SKM-1 (cell line): ENCODE measurements at regions not wholly inside any gene's neighbourhood (a gene's known extent, or its start where the extent isn't known, plus 50 kb on each side); places are given as distances from the start of the nearest gene placed in this dataset.

Experiments
- DNase-seq: peaks from one replicate; lab custom pipeline; 2025; ENCODE audit not compliant: unreplicated experiment; lab: John Stamatoyannopoulos, UW

DNA sequence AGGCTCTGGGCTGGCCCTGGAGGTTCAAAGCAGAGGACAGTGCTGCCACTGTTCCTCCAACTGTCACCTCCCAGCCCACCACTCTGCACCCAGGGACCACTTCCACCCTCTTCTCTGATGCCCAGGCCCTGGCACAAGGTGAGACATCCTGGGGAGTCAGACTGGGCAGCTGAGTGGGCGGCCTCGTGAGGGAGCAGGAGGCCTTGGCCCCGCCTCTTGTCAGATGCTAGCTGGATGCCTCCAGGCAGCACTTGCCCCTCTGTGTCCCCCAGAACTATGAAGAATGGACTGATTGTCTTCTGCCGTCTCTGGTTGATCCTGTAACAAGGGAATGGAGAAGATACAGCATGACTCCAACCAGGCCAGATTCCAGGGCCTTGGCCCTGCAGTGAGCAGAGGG lies 191.0 kb upstream of the LINGO1 start:
- no peak for DNase-seq

- no peak for DNase-seq
These were observed 190.0 kb upstream of the LINGO1 start for GRCh38 chr15:77822631-77823230.

- no peak for DNase-seq
These were observed 189.2 kb upstream of the LINGO1 start for GRCh38 chr15:77821959-77822256.

DNA sequence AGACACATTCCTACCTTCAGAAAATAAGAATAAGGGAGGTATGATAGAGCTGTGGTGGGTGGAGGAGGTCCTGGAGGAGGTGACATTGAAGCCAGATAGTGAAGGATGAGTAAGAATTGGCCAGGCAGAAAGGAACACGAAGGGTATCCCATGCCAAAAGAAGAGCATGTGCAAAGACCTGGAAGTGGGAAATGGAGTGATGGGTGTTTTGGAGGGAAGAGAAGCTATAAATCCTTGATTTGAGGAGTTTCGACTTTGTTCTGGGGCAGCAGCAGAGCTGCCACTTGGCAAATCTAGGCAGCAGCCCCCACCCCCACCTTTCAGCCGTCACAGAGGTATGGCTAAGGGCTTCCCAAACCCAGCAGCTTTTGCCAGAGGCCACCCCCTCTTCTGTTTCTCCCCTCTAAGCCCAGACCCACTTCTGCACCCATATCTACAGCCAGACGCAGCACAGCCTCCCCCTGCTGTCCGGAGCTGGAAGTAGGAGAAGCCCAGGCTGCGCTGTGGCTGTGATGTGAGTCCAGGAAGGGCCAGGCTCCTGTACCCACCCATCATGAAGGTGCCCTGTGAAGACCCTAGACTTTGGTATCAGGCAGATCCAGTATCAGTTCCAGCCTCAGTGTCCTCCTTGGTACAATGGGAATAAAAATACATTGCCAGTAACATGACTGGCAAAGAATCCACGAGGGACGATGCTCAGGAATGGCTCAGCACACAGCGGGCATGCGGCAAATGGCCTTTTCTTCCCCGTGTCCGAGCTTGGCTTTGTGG lies 188.7 kb upstream of the LINGO1 start:
- DNase-seq = no peak

DNA sequence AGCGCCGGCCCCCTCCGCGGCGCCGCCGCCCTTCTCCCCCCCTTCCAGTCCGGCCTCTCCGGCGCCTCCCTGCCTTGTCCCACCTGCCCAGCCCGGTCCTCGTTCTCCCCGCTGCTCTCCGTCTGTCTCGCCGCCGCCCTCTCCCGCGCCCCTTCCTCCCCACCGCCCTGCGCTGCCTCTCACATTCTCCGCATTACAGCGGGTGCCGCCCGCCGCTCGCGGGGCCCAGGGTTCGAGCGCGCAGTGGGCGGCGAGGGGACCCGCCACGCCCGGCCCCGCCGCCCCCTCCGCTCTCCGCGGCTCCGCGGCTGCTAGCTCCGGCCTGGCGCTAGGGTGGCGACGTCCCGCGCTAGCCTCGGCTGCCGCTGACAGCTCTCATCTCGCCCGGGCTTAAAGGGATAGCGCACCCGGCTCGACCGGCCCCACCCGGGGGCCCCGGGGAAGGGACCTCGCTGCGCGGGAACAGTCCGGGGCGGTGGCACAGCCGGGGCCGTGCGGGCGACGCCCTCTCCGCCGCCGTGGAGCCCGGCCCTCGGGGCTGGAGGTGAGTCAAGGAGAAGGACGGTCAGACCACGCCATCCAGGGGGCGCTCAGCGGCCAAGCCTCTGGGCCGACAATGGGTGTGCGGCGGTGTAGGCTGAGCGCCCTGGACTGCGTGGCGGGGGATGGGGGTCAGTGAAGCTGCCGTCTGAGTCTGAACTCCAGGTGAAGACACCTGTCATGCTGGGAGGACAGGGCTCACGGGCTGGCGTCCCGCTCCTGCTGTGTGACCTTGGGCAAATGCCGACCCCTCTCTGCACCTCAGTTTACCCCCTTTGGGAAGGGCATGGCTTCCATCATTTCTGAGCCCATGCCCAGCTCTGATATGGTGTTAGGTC lies 187.4 kb upstream of the LINGO1 start:
- no peak for DNase-seq

GRCh38 chr15:77819048-77819850 lies 186.5 kb upstream of the LINGO1 start:
- DNase-seq = no peak

GRCh38 chr15:77818484-77819047 lies 185.9 kb upstream of the LINGO1 start:
- DNase-seq = no peak

GRCh38 chr15:77817434-77817833 lies 184.7 kb upstream of the LINGO1 start:
- no peak for DNase-seq

DNA sequence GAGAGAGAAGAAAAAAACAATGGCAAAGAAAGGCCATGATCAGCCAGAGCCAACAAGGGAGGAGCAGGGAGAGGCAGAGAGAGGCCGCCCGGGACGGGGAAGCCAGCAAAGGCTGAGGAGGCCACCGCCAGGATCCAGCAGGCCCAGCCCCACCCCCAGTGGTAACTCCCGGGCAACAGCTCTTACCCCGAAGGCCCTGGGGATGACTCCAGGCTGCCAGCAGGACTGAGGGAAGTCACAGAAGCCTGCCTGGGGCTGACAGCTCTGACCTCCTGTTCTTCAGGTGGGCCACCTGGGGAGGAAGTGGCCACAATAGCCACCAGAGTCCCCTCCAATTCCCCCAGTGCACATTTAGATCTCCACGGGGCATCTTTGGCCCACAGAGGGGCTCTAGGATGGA lies 184.3 kb upstream of the LINGO1 start:
- DNase-seq = no peak

- DNase-seq = no peak
These were observed 182.3 kb upstream of the LINGO1 start for GRCh38 chr15:77815015-77815414.

DNA sequence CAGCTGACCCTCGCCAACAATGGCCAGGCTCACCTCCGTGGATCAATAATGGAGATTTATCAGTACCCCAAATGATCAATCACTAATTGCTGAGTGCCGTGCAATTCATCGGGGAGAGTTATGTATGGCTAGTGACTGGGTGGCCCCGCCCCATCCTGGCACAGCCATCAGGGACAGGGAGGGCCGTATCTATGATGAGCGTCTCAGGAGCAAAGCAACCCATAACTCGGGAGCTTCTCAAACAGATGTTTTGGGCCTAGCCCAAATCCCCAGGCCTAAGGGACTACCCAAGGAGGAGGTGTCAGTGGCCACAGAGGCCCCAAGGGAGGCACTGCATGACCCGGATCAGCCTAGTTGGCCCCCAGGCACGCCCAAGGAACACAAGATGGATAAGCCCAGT lies 180.0 kb upstream of the LINGO1 start:
- no peak for DNase-seq

GRCh38 chr15:77811270-77811669 lies 178.6 kb upstream of the LINGO1 start:
- no peak for DNase-seq

DNA sequence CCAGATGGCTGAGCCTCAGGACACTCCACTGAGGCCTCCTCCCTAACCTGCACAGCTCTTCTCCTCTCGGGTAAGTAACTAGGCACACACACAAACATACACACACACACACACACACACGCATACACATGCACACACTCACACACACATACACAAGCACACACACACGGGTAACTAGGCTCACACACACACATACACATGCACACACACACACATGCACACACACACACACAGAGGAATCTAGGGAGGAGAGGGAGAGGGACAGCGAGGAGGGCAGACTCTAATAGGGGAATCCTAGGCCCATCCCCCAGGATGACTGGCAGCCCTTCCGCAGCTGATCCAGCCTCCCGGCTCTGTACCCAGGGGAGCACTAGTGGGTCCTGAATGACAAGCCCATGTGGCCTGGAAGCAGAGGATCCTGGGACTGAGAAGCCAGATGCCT lies 177.4 kb upstream of the LINGO1 start:
- DNase-seq = no peak

DNA sequence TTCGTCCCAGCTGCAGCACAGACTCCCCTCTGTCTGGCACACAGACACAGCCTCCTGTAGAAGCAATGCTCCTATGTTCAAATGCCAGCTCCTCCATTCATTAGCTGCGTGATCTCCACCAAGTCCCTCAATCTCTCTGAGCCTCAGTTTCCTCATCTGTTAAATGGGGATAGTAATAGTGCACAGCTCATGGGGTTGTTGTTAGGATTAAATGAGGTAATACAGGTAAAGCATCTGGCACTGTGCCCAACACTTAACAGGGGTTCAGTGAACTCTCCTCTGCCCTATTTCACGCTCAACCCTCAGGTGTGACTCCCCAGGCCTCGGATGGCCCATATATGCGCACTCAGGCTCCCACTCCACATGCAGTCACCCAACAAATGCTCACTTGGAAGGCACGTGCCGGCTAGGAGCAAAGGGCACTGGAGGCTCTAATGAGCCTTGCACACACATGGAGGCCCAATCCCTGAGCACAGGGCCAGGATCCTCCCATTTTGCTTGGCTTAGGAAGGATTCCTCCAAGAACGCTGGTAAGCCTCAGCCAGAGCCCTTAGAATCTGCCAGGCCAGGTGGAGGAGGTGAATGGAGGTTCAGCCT lies 176.0 kb upstream of the LINGO1 start:
- no peak for DNase-seq

- DNase-seq = no peak
These were observed 175.4 kb upstream of the LINGO1 start for GRCh38 chr15:77808075-77808474.

- no peak for DNase-seq
These were observed 174.9 kb upstream of the LINGO1 start for GRCh38 chr15:77807611-77808010.

DNA sequence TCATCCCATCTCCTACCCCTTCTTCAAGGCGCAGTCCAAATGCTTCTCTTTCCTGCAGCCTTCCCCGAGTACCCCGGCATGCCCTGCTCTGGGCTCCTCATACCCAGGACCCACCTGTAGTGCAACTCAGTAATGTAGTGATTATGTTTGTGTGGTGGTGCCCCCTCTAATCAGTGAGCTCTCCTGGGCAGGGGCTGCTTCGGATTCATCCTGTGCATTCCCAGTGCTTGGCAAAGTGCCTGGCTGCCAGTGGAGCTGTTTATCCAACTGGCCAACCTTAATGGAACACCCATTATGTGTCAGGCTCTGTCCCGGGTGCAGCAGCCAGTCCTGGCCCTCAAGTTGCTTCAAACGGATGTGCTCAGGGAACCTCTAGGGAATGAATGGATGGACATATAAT lies 174.4 kb upstream of the LINGO1 start:
- DNase-seq = no peak

- no peak for DNase-seq
These were observed 171.5 kb upstream of the LINGO1 start for GRCh38 chr15:77804210-77804609.

DNA sequence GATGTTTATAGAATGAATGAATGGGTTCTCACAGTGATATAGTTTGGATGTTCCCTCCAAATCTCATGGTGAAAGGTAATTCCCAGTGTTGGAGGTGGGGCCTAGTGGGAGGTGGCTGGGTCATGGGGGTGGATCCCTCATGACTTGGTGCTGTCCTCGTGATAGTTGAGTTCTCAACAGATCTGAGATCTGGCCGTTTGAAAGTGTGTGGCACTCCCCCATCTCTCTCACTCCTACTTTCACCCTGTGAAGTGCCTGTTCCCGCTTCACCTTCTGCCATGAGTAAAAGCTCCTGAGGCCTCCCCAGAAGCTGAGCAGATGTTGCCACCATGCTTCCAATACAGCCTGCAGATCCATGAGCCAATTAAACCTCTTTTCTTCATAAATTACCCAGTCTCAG lies 170.8 kb upstream of the LINGO1 start:
- DNase-seq = no peak

DNA sequence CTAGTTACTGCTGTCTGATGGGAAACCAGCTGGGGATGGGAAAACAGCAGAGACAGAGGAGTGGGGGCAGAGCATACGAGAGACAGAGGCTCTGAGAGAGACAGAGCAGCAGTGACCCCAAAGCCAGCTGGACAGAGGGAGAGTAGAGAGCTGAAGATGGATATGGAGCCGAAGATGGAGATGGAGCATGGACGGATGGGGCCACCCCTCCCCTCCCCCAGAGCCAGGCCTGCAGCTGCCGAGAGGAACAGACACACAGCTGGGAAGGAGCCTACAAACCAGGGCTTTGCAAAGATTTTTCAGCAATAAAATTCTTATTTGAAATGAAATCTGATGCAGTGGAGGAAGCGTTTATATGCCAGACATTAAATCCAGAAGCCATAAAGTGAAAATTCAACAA lies 167.6 kb upstream of the LINGO1 start:
- no peak for DNase-seq

DNA sequence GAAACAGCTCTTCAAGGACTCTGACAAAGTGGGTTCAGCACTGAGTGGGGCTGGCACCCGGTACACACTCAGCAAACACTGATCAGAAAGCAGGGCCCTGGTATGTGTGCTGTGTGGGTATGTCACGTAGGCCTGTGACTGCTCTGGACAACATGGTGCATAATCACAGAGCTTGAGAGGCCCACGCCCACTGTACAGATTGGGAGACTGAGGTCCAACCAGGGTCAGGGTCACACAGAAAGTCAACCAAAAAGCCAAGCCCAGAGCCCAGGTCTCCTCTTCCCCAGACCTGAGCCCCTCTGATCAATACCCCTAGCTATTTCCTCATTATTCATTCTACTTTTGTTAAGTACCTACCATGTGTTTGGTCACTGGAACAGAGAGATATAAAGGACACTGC lies 166.1 kb upstream of the LINGO1 start:
- no peak for DNase-seq
